Liver (tissue), 8 donors: ENCODE measurements at regions not wholly inside any gene's neighbourhood (a gene's known extent, or its start where the extent isn't known, plus 50 kb on each side); places are given as distances from the start of the nearest gene placed in this dataset.

Experiments
- DNase-seq: peaks from one replicate; pipeline ENCODE4 v3.0.0-alpha.2; 2017; ENCODE audit warnings: low spot score
- H3K27ac ChIP-seq, 2 donors: one replicate each; pipeline ENCODE4 v1.7.0; 2013; ENCODE audit warnings: inconsistent platforms in 2 of 2, low read length in 2 of 2, control low read depth in 1 of 2, low read depth in 1 of 2, mild to moderate bottlenecking in 1 of 2
- H3K27me3 ChIP-seq, 4 donors: one replicate each; pipeline versions ENCODE4 v1.6.1 to v1.7.0; 2013; ENCODE audit warnings: low read length in 3 of 4, inconsistent platforms in 1 of 4, mild to moderate bottlenecking in 1 of 4, moderate library complexity in 1 of 4; ENCODE audit not compliant: control insufficient read depth in 4 of 4, insufficient read depth in 4 of 4
- H3K36me3 ChIP-seq, 4 donors: one replicate each; pipeline versions ENCODE4 v1.6.1 to v1.7.0; 2013; ENCODE audit warnings: low read length in 3 of 4, mild to moderate bottlenecking in 3 of 4, low read depth in 1 of 4, moderate library complexity in 1 of 4; ENCODE audit not compliant: control insufficient read depth in 4 of 4, insufficient read depth in 3 of 4
- H3K4me1 ChIP-seq, 4 donors: one replicate each; pipeline versions ENCODE4 v1.6.1 to v1.7.0; 2013; ENCODE audit warnings: low read length in 3 of 4, mild to moderate bottlenecking in 3 of 4, moderate library complexity in 1 of 4; ENCODE audit not compliant: control insufficient read depth in 4 of 4, insufficient read depth in 4 of 4
- H3K4me3 ChIP-seq, 3 donors: one replicate each; pipeline versions ENCODE4 v1.6.1 to v1.7.0; 2013; ENCODE audit warnings: low read length in 3 of 3, control low read depth in 1 of 3, low read depth in 1 of 3, mild to moderate bottlenecking in 1 of 3
- H3K9ac ChIP-seq, 2 donors: one replicate each; pipeline ENCODE4 v1.7.0; 2013; ENCODE audit warnings: low read length in 2 of 2, mild to moderate bottlenecking in 2 of 2, moderate library complexity in 2 of 2, control low read depth in 1 of 2, low read depth in 1 of 2
- H3K9me3 ChIP-seq, 4 donors: one replicate each; pipeline versions ENCODE4 v1.6.1 to v1.7.0; 2013; ENCODE audit warnings: low read length in 3 of 4; ENCODE audit not compliant: control insufficient read depth in 4 of 4
- EGR1 ChIP-seq, 2 donors: IDR thresholded peaks; 2 replicates each; pipeline ENCODE4 v1.6.1; 2016 to 2018; ENCODE audit warnings: antibody characterized with exemption in 2 of 2, low read depth in 2 of 2
- FOXA1 ChIP-seq: IDR thresholded peaks from 2 replicates; pipeline ENCODE4 v1.6.1; 2016; ENCODE audit warnings: antibody characterized with exemption
- FOXA2 ChIP-seq: IDR thresholded peaks from 2 replicates; pipeline ENCODE4 v1.6.1; 2016; ENCODE audit warnings: antibody characterized with exemption
- GABPA ChIP-seq, 2 donors: IDR thresholded peaks in 1 of 2; conservative IDR thresholded peaks in 1 of 2; 2 replicates each; pipeline ENCODE4 v1.6.1; 2016; ENCODE audit warnings: antibody characterized with exemption in 2 of 2, mild to moderate bottlenecking in 1 of 2, moderate library complexity in 1 of 2
- HNF4A ChIP-seq, 2 donors: conservative IDR thresholded peaks; 2 replicates each; pipeline ENCODE4 v1.6.1; 2016; ENCODE audit warnings: antibody characterized with exemption in 2 of 2, mild to moderate bottlenecking in 2 of 2
- HNF4G ChIP-seq: IDR thresholded peaks from 2 replicates; pipeline ENCODE4 v1.6.1; 2016; ENCODE audit warnings: antibody characterized with exemption
- JUND ChIP-seq, 2 donors: IDR thresholded peaks; 2 replicates each; pipeline ENCODE4 v1.6.1; 2016; ENCODE audit warnings: antibody characterized with exemption in 2 of 2
- MAX ChIP-seq: IDR thresholded peaks from 2 replicates; pipeline ENCODE4 v1.6.1; 2016; ENCODE audit warnings: antibody characterized with exemption
- NR2F2 ChIP-seq: IDR thresholded peaks from 2 replicates; pipeline ENCODE4 v1.6.1; 2016; ENCODE audit warnings: antibody characterized with exemption
- RAD21 ChIP-seq, 2 donors: IDR thresholded peaks; 2 replicates each; pipeline ENCODE4 v1.6.1; 2016; ENCODE audit warnings: antibody characterized with exemption in 2 of 2, mild to moderate bottlenecking in 2 of 2
- RXRA ChIP-seq, 2 donors: IDR thresholded peaks; 2 replicates each; pipeline ENCODE4 v1.6.1; 2017 to 2018; ENCODE audit warnings: antibody characterized with exemption in 2 of 2, mild to moderate bottlenecking in 1 of 2
- SP1 ChIP-seq: IDR thresholded peaks from 2 replicates; pipeline ENCODE4 v1.6.1; 2018; ENCODE audit warnings: antibody characterized with exemption, mild to moderate bottlenecking
- TAF1 ChIP-seq: conservative IDR thresholded peaks from 2 replicates; pipeline ENCODE4 v1.6.1; 2016; ENCODE audit warnings: antibody characterized with exemption, mild to moderate bottlenecking
- YY1 ChIP-seq: IDR thresholded peaks from 2 replicates; pipeline ENCODE4 v1.6.1; 2016; ENCODE audit warnings: antibody characterized with exemption, mild to moderate bottlenecking
- ZBTB33 ChIP-seq: IDR thresholded peaks from 2 replicates; pipeline ENCODE4 v1.6.1; 2016; ENCODE audit warnings: antibody characterized with exemption
- WGBS: extraction: QIAGEN DNeasy Blood & Tissue Kit; methylation state at CpG from one replicate; pipeline ENCODE4 v1.1.7; 2013; 5-methylcytosine and 5-hydroxymethylcytosine counted together
- TF ChIP-seq, protein P1 (sequence below): fragments of 150-350 bp; IDR thresholded peaks from 2 replicates; pipeline ENCODE4 v1.5.1; 2017; ENCODE audit warnings: improper control_type of control experiment, low read depth, low read length; ENCODE audit not compliant: missing input control
- TF ChIP-seq, protein P2 (sequence below): IDR thresholded peaks from 2 replicates; pipeline ENCODE4 v1.6.1; 2016; ENCODE audit warnings: antibody characterized with exemption
- donor health status: healthy.
- donor health status: healthy.
- donor health status: healthy.
- donor health status: healthy.
- donor health status: healthy.

- no peak overlapping the region for H3K4me3 ChIP-seq
- 80% methylated on average over 6 of the region's 6 CpGs for WGBS
- H3K27me3 ChIP-seq: peaks cover 0 to 2% (median 0%) of the 10 kb centered on the region in 4 donors
- H3K4me1 ChIP-seq: no peaks in the 10 kb centered on the region
- no peak overlapping the region for H3K27ac ChIP-seq
- H3K36me3 ChIP-seq: no peaks in the 10 kb centered on the region
- TF ChIP-seq NR2F2 (no peak), HNF4A (conservative IDR thresholded peaks at IDR 0.05) (no peak), HNF4G (no peak), EGR1 (IDR thresholded peaks at IDR 0.05; ENCODE audit: low read depth in 2 of 2) (no peak), RXRA (IDR thresholded peaks at IDR 0.05) (no peak), FOXA2 (no peak), SP1 (no peak), RAD21 (IDR thresholded peaks at IDR 0.05) (no peak), MAX (no peak), YY1 (no peak)
- TF ChIP-seq, protein P1, sequence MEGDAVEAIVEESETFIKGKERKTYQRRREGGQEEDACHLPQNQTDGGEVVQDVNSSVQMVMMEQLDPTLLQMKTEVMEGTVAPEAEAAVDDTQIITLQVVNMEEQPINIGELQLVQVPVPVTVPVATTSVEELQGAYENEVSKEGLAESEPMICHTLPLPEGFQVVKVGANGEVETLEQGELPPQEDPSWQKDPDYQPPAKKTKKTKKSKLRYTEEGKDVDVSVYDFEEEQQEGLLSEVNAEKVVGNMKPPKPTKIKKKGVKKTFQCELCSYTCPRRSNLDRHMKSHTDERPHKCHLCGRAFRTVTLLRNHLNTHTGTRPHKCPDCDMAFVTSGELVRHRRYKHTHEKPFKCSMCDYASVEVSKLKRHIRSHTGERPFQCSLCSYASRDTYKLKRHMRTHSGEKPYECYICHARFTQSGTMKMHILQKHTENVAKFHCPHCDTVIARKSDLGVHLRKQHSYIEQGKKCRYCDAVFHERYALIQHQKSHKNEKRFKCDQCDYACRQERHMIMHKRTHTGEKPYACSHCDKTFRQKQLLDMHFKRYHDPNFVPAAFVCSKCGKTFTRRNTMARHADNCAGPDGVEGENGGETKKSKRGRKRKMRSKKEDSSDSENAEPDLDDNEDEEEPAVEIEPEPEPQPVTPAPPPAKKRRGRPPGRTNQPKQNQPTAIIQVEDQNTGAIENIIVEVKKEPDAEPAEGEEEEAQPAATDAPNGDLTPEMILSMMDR: no peak
- DNase-seq: no peak
- H3K9me3 ChIP-seq: peaks cover 0 to 18% (median 12%) of the 10 kb centered on the region in 4 donors
- H3K9ac ChIP-seq: no peak overlapping the region
Observed at GRCh38 chr17:74088285-74088933, 115.1 kb upstream of the RPL38 start.

DNA sequence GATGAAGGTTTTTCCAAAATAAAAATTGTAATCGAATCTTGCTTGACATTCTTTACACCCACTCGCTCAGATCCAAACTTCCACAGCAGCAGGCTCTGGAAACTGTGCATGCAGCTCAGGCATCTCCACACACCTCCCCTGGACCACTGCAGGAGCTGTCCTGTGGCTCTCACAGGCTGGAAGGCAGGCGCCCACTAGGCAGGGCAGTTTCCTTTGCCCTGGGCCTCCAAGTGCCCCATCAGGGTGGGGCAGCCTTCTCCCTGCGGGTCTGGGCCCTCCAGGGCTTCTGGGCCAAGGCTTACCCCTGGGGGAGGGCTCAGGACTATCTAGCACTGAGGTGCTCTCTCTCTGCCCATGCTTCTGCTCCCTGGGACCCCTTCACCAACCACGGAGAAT lies 114.5 kb upstream of the RPL38 start:
- no peak for DNase-seq
- Histone ChIP-seq H3K9ac (no peak overlapping the region), H3K36me3 (no peaks in the 10 kb centered on the region), H3K27ac (no peak overlapping the region), H3K4me3 (no peak overlapping the region), H3K4me1 (no peaks in the 10 kb centered on the region), H3K27me3 (no peaks in the 10 kb centered on the region), H3K9me3 (peaks cover 0 to 18% (median 12%) of the 10 kb centered on the region in 4 donors)
- TF ChIP-seq MAX (no peak), JUND (IDR thresholded peaks at IDR 0.05) (no peak), FOXA2 (no peak), FOXA1 (no peak), SP1 (no peak), RAD21 (IDR thresholded peaks at IDR 0.05) (no peak), GABPA (IDR thresholded peaks at IDR 0.05 in 1 of 2, conservative IDR thresholded peaks at IDR 0.05 in 1 of 2) (no peak), HNF4A (conservative IDR thresholded peaks at IDR 0.05) (no peak), NR2F2 (no peak), HNF4G (no peak), ZBTB33 (no peak), TAF1 (no peak)
- TF ChIP-seq, protein P2, sequence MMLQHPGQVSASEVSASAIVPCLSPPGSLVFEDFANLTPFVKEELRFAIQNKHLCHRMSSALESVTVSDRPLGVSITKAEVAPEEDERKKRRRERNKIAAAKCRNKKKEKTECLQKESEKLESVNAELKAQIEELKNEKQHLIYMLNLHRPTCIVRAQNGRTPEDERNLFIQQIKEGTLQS: no peak
- TF ChIP-seq, protein P1: no peak
- 69% methylated on average over 5 of the region's 5 CpGs for WGBS
